ENCODE measurements at regions not wholly inside any gene's neighbourhood (a gene's known extent, or its start where the extent isn't known, plus 50 kb on each side); places are given as distances from the start of the nearest gene placed in this dataset.

DNA sequence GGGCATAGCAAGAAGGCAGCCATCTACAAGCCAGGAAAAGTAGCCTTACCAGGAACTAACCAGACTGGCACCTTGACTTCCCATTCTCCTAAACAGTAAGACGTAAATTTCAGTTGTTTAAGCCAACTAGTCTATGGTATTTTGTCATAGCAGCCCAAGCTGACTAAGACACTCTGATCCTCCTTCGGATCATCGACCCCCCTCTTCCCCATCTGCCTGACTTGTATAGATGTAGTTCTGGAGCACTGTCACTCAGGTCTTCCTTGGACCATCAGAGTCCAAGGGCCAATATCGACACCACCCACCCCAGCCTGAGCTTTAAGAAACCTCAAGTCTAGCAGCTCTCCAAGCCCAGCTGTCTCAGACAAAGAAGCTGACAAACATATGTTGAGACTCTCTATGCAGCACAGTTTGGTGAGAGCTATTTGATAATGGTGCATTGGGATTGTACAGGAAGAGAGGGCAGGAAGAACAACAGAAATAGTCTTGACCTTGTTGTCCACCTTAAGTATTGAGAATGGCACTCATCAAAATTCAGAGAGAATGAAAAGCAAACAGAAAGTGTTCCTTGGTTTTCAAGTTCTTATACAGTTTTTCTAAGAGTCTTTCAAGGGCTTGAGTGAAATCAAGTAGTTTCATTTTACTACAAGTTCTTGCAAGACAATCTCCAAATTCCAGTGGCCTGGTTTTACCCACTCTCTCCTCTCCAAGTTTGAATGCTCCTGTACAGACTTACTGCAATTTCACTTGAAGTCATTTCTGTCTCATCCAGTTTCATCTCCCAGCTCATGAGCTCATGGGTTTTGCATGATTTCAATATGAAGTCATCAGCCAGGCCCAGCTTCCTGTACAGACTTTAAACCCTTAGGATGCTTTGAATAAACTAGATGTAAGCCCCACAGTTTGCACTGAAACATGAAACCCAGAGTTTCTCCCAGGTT lies 122.3 kb upstream of the RAI14 start:
- no peak for DNase-seq

DNA sequence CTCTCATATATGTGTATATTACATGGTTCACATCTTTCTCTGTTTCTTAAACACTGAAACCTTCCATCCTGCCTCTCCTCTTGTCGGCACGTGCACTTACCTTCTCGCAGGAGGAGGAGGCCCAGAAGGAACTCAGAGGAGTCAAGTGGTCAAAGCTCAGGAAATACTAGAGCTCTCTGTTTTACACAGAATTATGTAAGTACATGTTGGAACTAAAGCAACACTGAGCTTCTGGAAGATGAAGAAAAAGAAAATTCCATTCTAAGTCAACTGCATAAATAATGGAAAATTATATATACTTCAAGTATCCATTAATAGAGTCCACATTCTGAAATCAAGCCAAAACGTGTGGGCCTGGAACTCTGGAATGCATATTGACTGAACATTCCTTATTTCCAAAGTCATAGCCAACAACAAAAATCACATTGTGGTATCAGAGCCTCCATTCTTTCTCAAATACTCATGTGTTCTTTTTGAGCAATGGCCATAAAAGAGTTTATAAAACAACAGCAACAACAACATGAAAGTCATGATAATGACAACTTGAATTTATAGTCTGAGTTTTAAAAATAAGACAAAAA lies 121.5 kb upstream of the RAI14 start:
- peak; percentile 39 for DNase-seq

DNA sequence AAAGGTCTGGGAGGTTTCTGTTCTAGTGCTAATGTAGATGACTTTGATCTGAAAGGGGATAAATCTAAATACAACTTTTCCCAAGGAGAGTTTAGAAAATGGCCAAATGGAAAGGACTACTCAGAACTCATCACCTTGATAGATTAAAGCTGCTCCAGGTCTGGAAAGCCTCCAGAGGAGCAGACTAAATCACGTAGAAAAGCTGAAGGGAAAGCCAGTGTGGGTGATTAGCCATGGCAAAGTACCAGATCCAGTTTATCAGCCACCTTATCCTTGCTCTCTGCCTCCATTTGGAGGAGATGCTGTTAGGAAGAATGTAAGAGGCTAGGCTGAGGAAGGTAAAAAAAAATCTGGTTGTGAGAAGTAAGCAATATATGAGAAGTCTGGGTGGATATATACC lies 120.7 kb upstream of the RAI14 start:
- no peak for DNase-seq

DNA sequence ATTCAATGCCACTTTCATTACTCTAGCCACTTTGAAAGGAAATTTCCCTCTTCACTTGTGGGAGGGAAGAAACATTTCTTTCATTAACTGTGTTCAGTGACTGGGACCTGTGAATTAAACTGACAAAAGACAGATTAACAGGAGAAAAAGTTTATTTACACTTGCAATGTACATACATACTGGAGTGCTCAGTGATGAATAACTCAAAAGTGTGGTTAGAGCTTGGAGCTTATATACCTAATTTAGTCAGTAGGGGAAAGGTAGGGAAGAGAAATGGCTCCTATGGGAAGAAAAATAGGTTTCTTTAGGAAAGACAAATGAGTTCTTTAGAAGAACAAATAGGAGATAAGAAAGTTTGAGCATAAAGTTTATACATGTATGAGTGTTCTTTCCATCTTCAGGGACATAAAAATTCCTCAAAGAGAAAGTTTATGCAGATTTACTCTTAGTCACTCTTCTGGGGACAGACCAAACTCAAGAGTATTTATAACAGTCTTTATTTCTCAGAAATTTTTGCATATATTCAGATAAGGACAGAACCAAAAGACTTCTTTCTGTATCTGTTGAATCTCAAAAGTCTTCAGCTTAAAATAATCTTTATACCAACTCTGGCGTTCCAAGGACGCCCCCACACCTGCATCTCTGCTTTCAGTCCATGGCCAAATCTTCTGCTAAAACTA lies 120.0 kb upstream of the RAI14 start:
- DNase-seq, result no peak

DNA sequence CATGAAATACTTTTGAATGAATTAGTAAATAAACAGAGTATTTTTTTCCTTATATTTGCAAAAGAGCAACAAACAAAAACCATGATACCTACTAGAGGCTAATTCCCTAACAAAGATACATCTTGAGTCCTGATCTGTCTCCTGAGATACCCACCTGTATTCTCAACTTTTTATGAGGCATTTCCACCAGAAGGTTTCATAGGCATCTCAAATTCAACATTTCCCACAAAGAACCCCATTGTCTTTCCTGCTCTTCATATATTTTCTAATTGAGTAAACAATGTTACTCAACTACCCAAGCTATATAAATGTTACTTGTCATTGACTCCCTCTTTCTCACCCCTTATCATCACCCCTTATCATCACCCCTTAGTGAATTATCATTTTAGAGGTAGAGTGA lies 119.4 kb upstream of the RAI14 start:
- no peak for DNase-seq

DNA sequence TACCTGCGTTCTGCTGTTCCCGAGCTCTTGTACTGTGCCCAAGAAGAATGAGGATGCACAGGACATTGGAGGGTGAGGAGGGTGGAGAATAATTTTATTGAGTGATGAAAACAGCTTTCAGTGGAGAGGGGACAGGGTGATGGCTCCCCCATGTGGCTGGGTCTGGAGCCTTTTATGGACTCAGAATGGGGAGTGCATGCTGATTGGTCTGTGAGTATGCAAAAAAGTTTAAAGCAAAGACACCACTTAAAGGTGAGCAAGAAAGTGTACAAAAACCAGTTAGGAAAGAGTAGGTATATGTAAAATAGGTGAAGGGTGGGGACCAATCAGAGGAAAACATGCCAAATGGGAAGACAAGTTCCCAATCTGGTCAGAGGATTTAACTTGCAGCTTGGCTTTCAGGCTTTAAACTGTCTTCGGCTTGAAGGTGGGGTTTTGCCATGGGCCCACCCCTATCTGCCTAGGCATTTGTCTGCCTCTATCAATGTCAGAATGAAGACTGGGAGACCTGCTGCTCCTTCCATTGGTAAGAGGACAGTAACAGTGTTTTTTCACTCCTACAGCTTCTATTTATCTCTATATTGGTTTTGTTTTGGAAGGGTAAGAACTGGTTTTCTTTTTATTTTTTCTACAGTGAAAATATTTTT lies 118.0 kb upstream of the RAI14 start:
- no peak for DNase-seq

DNA sequence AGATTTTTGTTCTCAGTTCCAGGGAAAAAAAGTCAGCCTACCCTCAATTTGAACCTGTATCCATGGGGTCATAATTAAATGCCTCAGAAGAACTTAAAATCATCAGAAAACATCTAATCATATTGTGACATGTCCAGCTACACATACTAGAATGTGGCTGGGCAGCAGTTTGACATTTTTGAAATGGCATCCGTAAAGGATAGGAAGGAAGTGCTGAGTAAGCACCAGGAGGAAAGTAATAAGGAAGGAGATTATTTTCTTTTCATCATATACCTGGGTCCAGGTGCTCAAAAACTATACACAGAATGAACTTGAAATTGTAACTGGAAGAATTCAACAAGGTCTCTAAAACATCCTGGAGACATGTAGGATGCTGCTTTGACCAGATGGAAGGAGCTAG lies 116.9 kb upstream of the RAI14 start:
- DNase-seq, result no peak

DNA sequence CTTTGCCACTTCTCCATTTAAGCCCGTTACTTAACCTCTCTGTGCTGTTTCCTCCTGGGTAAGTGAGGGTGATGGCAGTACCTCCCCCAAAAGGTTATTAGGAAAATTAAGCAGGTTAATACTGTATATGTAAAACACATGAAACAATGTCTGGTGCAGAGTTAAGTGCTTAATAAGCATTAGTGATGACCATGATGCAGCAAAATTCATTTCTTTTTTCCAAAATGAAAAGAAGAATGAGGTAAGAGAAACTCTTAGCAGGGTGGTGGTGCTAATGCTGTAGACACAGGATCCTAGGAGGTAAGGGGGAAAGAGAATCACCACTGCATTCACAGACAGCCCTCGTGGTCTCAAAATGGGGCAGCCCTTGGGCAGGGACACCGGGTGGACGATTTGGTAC lies 115.1 kb upstream of the RAI14 start:
- no peak for DNase-seq

DNA sequence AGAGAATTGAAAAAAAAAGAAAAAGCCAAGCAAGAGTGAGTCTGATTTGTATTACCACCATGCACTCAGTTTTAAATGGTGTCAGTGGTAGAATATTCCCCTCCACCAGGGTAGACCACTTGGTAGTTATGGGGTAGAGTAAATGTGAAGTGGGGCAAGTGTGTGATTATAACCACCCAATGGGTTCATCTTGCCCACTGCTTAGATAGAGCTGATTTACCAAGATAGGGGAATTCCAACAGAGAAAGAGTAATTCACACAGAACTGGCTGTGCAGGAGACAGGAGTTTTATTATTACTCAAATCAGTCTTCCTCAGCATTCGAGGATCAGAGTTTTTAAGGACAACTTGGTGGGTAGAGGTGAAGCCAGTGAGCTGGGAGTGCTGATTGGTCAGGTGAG lies 113.3 kb upstream of the RAI14 start:
- DNase-seq, result no peak

DNA sequence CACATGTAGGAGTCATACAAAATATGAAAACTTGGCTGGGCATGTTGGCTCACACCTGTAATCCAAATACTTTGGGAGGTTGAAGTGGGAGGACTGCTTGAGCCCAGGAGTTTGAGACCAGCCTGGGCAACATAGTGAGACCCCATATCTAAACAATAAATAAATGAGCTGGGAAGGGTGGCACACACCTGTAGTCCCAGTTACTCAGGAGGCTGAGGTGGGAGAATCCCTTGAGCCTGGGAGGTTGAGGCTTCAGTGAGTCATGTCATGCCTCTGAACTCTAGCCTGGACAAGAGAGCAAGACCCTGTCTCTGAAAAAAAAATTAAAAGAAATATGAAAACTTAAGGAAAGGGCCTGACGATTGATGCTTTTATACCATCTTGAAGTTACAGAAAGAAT lies 112.4 kb upstream of the RAI14 start:
- DNase-seq, result no peak

DNA sequence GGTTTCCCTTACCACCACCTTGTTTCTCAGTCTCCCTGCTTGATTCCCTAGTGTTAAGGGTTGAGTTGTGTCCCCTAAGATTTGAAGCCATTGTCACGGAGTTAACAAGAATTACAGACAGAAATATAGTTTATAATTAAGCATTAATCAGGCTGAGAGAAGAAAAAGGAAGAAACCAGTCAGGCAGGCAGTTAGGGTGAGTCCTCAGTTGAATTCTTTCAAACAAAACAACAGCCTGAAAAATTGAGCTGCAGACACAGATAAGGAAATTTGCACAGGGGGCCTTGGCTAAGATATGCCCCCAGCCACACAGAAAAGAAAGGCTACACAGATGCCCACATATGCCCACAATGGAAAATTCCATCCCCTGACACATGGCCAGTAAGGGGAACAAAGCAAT lies 111.7 kb upstream of the RAI14 start:
- no peak for DNase-seq

DNA sequence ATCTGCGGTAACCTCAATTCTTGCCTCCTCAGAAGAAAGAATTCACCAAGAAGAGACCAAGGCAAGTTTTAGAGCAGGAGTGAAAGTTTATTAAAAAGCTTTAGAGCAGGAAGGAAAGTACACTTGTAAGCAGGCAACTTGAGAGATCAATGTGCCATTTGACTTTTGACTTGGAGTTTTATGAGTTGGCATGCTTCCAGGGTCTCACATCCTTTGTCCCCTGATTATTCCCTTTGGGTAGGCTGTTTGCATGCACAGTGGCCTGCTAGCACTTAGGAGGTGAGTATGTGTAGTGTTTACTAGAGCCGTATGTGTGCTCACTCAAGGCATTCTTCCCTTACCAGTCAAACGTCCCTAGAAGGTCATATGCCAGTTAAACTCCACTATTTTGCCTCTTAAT lies 111.0 kb upstream of the RAI14 start:
- no peak for DNase-seq

DNA sequence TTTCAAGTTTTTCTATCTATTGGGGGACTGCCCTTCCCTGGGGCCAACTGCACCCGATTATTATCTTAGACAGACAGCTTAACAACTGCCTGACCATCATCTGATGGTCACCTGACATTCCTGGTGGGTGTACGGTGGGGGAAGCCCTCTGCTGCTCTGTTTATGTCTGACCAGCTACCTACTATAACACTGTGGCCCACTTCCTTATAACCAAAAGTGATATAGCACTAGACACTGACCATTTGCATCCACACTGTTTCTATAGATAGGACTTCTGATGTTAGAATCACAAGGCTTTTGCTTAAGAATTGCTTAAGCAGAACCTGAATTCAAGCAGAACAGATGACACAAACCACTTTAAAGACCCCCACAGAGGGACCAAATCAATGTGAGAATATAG lies 110.5 kb upstream of the RAI14 start:
- no peak for DNase-seq

DNA sequence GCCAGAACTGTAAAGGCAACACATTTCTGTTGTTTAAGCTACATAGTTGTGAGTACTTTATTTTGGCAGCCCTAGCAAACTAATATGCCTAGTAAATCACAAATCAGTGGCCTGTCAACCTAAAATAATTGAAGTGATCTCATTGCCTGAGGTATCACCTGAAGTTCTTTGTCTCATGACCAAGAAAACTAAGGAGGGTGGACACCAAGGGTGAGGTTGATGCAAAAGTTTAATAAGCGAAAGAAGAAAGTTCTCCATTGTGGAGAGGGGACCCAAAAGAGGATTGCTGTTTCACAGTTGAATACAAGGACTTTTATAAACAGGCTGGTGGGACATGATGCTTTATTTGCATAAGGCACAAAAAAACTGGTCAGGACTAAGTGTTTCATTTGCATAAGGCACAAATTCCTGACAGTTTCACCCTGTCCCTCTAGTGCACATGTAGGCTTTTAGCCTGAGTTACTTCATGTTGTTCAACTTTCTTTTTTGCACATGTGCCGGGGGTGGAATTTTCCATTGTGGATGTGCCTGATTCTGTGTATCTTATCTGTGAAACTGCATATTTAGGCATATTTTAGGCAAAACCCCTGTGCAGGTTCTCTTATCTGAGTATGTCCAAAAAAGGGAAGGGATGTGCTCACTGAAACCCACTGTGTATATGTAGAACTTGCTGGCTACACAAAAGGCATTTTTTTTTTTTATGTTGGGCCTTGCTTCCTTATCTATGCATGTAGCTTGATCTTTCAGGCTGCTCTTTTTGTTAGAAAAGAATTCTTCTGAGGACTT lies 108.6 kb upstream of the RAI14 start:
- DNase-seq, result no peak

DNA sequence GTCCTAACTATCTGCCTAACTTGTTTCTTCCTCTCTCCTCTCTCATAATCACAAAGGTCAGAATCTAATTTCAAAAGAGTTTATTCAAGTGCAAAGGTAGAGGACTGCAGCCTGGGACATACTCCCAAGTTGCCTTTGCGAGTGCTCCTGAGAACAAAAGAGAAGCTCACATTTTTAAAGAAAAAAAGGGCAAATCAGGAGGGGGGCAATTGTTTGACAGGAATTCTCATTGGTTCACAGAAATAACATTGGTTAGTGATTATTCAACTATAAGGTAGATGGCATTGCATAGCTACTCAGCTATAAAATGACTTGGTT lies 108.1 kb upstream of the RAI14 start:
- DNase-seq, result no peak

DNA sequence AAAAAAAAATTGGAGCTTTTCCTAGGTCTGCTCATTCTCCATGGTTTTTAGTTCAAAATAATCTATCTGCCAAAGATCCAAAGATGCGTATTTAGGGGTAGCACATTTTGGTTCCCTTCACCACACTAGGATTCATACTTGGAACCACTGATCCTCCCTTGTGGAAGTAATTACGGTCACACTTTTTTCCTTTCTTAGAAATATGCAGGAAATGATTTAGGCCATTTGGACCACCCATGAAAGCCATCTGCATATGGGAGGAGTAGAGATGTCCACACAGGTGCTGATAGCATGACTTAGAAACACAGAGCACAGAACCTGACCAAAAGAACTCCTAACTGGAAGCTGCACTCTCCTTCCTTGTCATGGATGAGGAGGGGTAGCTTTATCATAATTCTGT lies 105.9 kb upstream of the RAI14 start:
- no peak for DNase-seq

DNA sequence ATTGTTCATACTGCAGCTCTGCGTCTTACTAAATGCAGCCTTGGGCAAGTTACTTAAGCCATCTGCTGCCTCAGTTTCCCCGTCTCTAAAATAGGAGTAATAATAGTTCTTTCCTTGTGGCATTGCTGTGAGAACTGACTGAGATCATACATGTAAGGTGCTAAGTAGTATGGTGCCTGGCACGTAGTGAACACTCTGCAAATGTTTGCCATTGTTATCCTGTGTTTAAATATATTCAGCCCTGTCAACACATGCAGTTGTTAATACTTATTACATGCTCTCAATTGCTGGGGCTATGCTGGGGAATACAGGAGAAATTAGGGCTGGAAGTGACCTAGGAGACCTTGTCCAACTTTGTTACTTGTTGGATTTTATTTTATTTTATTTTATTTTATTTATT lies 105.2 kb upstream of the RAI14 start:
- no peak for DNase-seq

DNA sequence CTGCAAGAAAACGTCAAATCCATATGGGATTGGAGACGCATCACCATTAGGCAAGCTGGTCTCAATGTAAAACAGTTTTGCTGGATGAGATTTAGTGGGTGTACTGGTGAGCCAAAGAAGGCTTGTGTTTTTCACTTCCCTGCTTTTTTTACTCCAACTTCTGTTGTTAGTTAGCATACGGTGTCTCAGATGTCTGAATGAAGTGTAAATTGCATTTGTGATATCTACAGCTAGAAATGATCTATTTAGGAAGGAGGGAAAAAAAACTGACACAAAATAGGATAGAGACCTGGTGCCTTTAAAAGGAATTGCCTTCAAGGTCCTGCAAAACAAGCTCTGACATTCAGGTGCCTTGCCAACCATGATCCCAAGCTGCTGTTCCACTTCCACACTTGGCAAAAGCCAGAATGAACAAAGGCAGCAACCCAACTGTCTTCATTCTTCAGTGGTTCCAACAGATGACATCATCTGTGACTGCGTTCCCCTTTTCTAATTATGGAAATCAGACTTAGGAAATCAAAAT lies 104.2 kb upstream of the RAI14 start:
- no peak for DNase-seq

DNA sequence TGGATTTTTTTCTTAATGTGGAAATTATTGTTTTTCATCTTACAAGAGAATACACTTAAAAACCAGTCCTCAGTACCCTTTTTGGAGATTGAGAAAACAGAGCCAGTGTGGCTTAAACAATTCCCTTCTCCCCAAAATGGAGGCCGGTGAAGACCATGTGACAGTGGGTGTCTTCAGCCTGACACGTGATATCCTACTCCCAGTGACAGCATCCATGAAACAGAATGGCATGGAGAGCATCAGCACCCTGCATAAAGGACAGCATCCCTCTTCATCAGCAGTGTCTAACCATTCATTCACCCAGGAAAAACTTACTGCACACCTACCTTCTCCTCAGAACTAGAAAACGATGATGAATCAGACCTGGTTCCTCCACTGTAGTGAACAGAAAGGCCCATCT lies 103.4 kb upstream of the RAI14 start:
- no peak for DNase-seq

DNA sequence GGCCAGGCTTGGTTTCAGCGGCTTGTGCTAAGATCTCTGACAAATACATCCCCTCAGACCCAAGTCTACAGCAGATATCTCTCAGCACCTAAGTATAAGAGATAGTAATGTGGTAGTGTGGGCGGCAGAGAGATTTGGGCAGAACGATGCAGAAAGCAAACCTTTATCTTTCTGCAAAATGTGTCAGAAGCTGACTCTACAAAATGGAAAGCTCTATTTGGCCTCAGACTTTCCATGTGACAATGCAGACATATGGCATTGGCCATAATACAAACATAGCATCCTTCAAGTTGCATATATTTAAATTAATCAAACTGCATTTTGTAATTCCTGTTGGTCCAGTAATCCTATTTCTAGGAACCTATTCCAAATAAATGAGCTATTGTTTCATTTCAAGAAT lies 102.5 kb upstream of the RAI14 start:
- no peak for DNase-seq

DNA sequence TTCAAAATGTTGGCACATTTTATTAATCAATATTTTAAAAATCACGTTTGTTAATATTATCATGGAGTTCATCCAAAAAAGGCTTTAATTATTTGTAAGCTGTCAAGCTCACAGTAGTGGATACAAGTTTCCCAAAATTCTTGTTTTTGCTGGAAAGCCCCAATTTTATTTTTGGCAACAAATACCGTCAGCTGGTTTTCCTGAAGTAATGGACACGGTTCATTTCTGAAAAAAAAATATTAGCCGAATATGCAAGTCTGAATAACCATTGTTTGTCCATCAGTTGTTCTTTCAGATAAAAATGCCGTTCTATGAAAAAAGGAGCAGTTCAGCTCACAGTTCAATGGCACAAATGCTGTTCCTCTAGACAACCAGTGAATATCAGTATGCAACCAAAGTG lies 101.5 kb upstream of the RAI14 start:
- no peak for DNase-seq
